CD4-positive, alpha-beta T cell (primary cell): ENCODE measurements at regions not wholly inside any gene's neighbourhood (a gene's known extent, or its start where the extent isn't known, plus 50 kb on each side); places are given as distances from the start of the nearest gene placed in this dataset.
"Not testable (repeated sequence)": the region's sequence is repeated elsewhere in the genome, so short reads cannot be mapped to it uniquely, and the experiment has no call there.

ENCODE experiments used
- ATAC-seq: fragments of 200-7000 bp; cut with Tn5 transposase; one replicate; pipeline ENCODE4 v1.10.0; 2022; ENCODE audit warnings: mild to moderate bottlenecking; ENCODE audit not compliant: poor library complexity
- CTCF ChIA-PET: fragments of 350-600 bp; sonication (Branson Sonifier 250); formaldehyde crosslinking; loops from one replicate; lab custom pipeline; 2021; ENCODE audit warnings: antibody characterized with exemption, inconsistent platforms; lab: Charles Lee
- POLR2A ChIA-PET: fragments of 350-600 bp; sonication (Branson Sonifier 250); formaldehyde crosslinking; loops from one replicate; lab custom pipeline; 2021; ENCODE audit warnings: antibody characterized with exemption, inconsistent platforms; lab: Charles Lee
- DNase-seq, 14 experiments: peaks; one replicate each; pipeline ENCODE4 v3.0.0-alpha.2; 2013 to 2020; ENCODE audit warnings: mixed read lengths in 2 of 14
- H3K27ac ChIP-seq, 2 donors: one replicate each; pipeline versions ENCODE4 v1.5.1 to v1.7.0; 2013; ENCODE audit warnings: low read length in 2 of 2, low read depth in 1 of 2, mild to moderate bottlenecking in 1 of 2
- H3K27me3 ChIP-seq, 2 experiments: 1 replicate in 1 of 2; 2 replicates in 1 of 2; pipeline versions ENCODE4 v1.6.1 to v1.7.0; 2013; ENCODE audit warnings: low read length in 2 of 2, control low read depth in 1 of 2, mild to moderate bottlenecking in 1 of 2, moderate library complexity in 1 of 2; ENCODE audit not compliant: insufficient read depth in 2 of 2, control insufficient read depth in 1 of 2
- H3K36me3 ChIP-seq: one replicate; pipeline ENCODE4 v1.6.1; 2013; ENCODE audit warnings: low read length, control low read depth; ENCODE audit not compliant: insufficient read depth
- H3K4me1 ChIP-seq: one replicate; pipeline ENCODE4 v1.6.1; 2013; ENCODE audit warnings: low read length, control low read depth; ENCODE audit not compliant: insufficient read depth
- H3K4me3 ChIP-seq: one replicate; pipeline ENCODE4 v1.5.1; 2013; ENCODE audit warnings: mild to moderate bottlenecking, low read length, moderate library complexity
- H3K9me3 ChIP-seq, 2 experiments: 1 replicate in 1 of 2; 2 replicates in 1 of 2; pipeline versions ENCODE4 v1.6.1 to v1.7.0; 2013; ENCODE audit warnings: low read length in 2 of 2, mild to moderate bottlenecking in 2 of 2, control low read depth in 1 of 2, moderate library complexity in 1 of 2; ENCODE audit not compliant: control insufficient read depth in 1 of 2, insufficient read depth in 1 of 2
- H3K27ac Mint-ChIP-seq: one replicate; pipeline ENCODE4 v1.8.0; 2020; ENCODE audit warnings: mixed read lengths
- H3K27me3 Mint-ChIP-seq: one replicate; pipeline ENCODE4 v1.8.0; 2021; ENCODE audit warnings: mixed read lengths
- H3K36me3 Mint-ChIP-seq: one replicate; pipeline ENCODE4 v1.8.0; 2021; ENCODE audit warnings: low read depth, mixed read lengths
- H3K4me1 Mint-ChIP-seq: one replicate; pipeline ENCODE4 v1.8.0; 2021; ENCODE audit warnings: low read depth, mixed read lengths
- H3K4me3 Mint-ChIP-seq: one replicate; pipeline ENCODE4 v1.8.0; 2020; ENCODE audit warnings: mild to moderate bottlenecking, mixed read lengths
- H3K9me3 Mint-ChIP-seq: one replicate; pipeline ENCODE4 v1.8.0; 2020; ENCODE audit warnings: mixed read lengths
- CTCF ChIP-seq: fragments of 200-600 bp; IDR thresholded peaks from one replicate; pipeline ENCODE4 v1.8.0; 2022; ENCODE audit warnings: antibody characterized with exemption, mild to moderate bottlenecking
- intact Hi-C, 2 experiments: fragments of 100-400 bp; cut with DNase I in 1 of 2; cut with micrococcal nuclease in 1 of 2; formaldehyde crosslinking; loops; one replicate each; pipeline versions ENCODE4 v1.15.1 to v1.9.0; 2023 to 2025; cut with DNase I, micrococcal nuclease

GRCh38 chr2:186384226-186384625 lies 101.8 kb upstream of the ZC3H15 start:
- peaks cover 25% of the 10 kb centered on the region for H3K9me3 Mint-ChIP-seq
- POLR2A ChIA-PET = no interaction called here

GRCh38 chr2:186385638-186386201 lies 100.3 kb upstream of the ZC3H15 start:
- H3K27ac Mint-ChIP-seq, H3K27me3 Mint-ChIP-seq, H3K4me1 Mint-ChIP-seq, H3K27me3 ChIP-seq, DNase-seq, H3K36me3 ChIP-seq, intact Hi-C loops, H3K27ac ChIP-seq, H3K4me3 ChIP-seq, CTCF ChIA-PET, ATAC-seq, H3K4me1 ChIP-seq, POLR2A ChIA-PET, H3K4me3 Mint-ChIP-seq: not testable (repeated sequence)
- peaks cover 13 to 16% of the 10 kb centered on the region in 2 experiments for H3K9me3 ChIP-seq
- H3K9me3 Mint-ChIP-seq = peaks cover 25% of the 10 kb centered on the region
- peaks cover 82% of the 10 kb centered on the region for H3K36me3 Mint-ChIP-seq

More at GRCh38 chr2:186384226-186384625, 101.8 kb upstream of the ZC3H15 start:
- no peaks in the 10 kb centered on the region for H3K36me3 ChIP-seq
- TF ChIP-seq CTCF = no peak
- peaks cover 13 to 16% of the 10 kb centered on the region in 2 experiments for H3K9me3 ChIP-seq
- intact Hi-C loops = no loop called here
- no peak overlapping the region for H3K4me3 ChIP-seq
- no peaks in the 10 kb centered on the region for H3K4me1 Mint-ChIP-seq
- no peak overlapping the region for H3K4me3 Mint-ChIP-seq
- peaks cover 82% of the 10 kb centered on the region for H3K36me3 Mint-ChIP-seq
- no peak overlapping the region for H3K27ac ChIP-seq
- H3K27ac Mint-ChIP-seq = no peak overlapping the region
- H3K27me3 ChIP-seq = no peaks in the 10 kb centered on the region
- ATAC-seq (no peak), DNase-seq (no peak)
- no peaks in the 10 kb centered on the region for H3K27me3 Mint-ChIP-seq
- CTCF ChIA-PET = no interaction called here
- H3K4me1 ChIP-seq = no peaks in the 10 kb centered on the region

GRCh38 chr2:186399082-186399644 lies 86.9 kb upstream of the ZC3H15 start:
- CTCF ChIA-PET = interaction anchor here (0.7 kb wide), 1 partner anchor 327 kb away, joined by 4 read pairs; no protein-coding TSS in a partner anchor
- DNase-seq (no peak), ATAC-seq (no peak)
- Mint-ChIP-seq H3K36me3 (peaks cover 26% of the 10 kb centered on the region), H3K4me3 (no peak overlapping the region), H3K27ac (no peak overlapping the region), H3K4me1 (no peaks in the 10 kb centered on the region), H3K27me3 (no peaks in the 10 kb centered on the region), H3K9me3 (peaks cover 15% of the 10 kb centered on the region)
- POLR2A ChIA-PET = no interaction called here
- Histone ChIP-seq H3K4me3 (no peak overlapping the region), H3K4me1 (no peaks in the 10 kb centered on the region), H3K27ac (no peak overlapping the region), H3K9me3 (no peaks in the 10 kb centered on the region), H3K36me3 (no peaks in the 10 kb centered on the region), H3K27me3 (no peaks in the 10 kb centered on the region)
- intact Hi-C loops = no loop called here
- no peak for TF ChIP-seq CTCF
